ENCODE measurements at regions not wholly inside any gene's neighbourhood (a gene's known extent, or its start where the extent isn't known, plus 50 kb on each side); places are given as distances from the start of the nearest gene placed in this dataset.
A peak's percentile ranks its signal among the peaks of the same experiment; 100 is the strongest.
"Not testable (repeated sequence)": the region's sequence is repeated elsewhere in the genome, so short reads cannot be mapped to it uniquely, and the experiment has no call there.

DNA sequence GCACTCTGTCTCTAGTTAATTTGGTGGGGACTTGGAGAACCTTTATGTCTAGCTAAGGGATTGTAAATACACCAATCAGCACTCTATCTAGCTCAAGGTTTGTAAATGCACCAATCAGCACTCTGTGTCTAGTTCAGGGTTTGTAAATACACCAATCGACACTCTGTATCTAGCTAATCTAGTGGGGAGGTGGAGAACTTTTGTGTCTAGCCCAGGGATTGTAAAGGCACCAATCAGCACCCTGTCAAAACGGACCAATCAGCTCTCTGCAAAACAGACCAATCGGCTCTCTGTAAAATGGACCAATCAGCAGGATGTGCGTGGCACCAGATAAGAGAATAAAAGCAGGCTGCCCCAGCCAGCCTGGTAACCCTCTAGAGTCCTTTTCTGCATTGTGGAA lies 107.1 kb upstream of the DNAJC10 start:
- H4K20me1 ChIP-seq (ENCODE audit: control insufficient read depth, insufficient read depth); ATAC-seq; H2AFZ ChIP-seq (ENCODE audit: control insufficient read depth, low read depth, low read length); POLR2A ChIA-PET; H3K4me3 ChIP-seq; H3K79me2 ChIP-seq (ENCODE audit: control insufficient read depth, insufficient read depth, low read length); H3K9ac ChIP-seq (ENCODE audit: control insufficient read depth, insufficient read depth, low read length); CTCF ChIA-PET; H3K9me3 ChIP-seq (replicated peaks; ENCODE audit: control insufficient read depth, insufficient read depth, low read length); in situ Hi-C loops (cut with MboI); H3K36me3 ChIP-seq (ENCODE audit: control insufficient read depth in 2 of 2, insufficient read depth in 2 of 2, low read length in 1 of 2); H3K4me2 ChIP-seq (ENCODE audit: control insufficient read depth, insufficient read depth); FAIRE-seq; H3K27me3 ChIP-seq (replicated peaks in 1 of 2; ENCODE audit: control insufficient read depth in 2 of 2, insufficient read depth in 2 of 2, low read length in 1 of 2); H3K4me1 ChIP-seq (ENCODE audit: control insufficient read depth, insufficient read depth, low read length); intact Hi-C loops (cut with micrococcal nuclease; ENCODE audit: unreplicated experiment); H3K27ac ChIP-seq (ENCODE audit: control insufficient read depth, insufficient read depth); BruUV-seq (replicated peaks); DNase-seq (ENCODE audit: low read depth, low spot score); RAD21 ChIA-PET (ENCODE audit: unreplicated experiment): not testable (repeated sequence)
- peak; percentile 51; the same call in 1 of the 2 replicates for TF ChIP-seq NFYB (IDR thresholded peaks at IDR 0.05; ENCODE audit: insufficient read depth, low read depth, low read length)
- SMC1A ChIA-PET (ENCODE audit: uncharacterized antibody, unreplicated experiment): interaction anchor here (2.2 to 2.9 kb wide), 2 partner anchors 13 to 40 kb away, joined by 7 to 10 read pairs; no protein-coding TSS in a partner anchor
- WGBS (ENCODE audit: insufficient coverage, insufficient replicate concordance, low lambda C conversion rate, missing lambda C conversion rate): 43% methylated on average over 4 of the region's 4 CpGs

DNA sequence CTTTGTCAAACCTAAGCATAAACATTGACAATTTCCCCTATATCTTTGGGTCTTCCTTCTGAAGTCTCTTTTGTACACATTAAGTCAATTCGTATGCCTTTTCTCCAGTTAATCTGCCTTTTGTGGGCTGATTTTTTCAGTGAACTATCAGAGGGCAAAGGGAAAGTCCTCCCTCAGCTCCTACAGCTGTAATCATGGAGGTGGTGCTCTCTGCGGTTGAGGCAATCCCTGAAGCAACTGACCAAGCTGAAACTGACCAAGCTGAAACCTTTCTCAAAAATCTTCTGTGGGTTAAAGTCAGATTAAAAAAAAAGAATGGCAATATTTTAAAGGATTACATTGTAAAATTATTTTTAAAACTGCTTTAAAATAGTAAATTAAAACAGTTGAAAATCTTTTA lies 105.8 kb upstream of the DNAJC10 start:
- Histone ChIP-seq H3K36me3 (ENCODE audit: control insufficient read depth in 2 of 2, insufficient read depth in 2 of 2, low read length in 1 of 2) (no peaks in the 10 kb centered on the region), H3K27ac (ENCODE audit: control insufficient read depth, insufficient read depth) (no peak overlapping the region), H4K20me1 (ENCODE audit: control insufficient read depth, insufficient read depth) (no peaks in the 10 kb centered on the region), H3K9ac (ENCODE audit: control insufficient read depth, insufficient read depth, low read length) (no peak overlapping the region), H3K4me3 (no peak overlapping the region), H3K79me2 (ENCODE audit: control insufficient read depth, insufficient read depth, low read length) (no peaks in the 10 kb centered on the region), H3K4me2 (ENCODE audit: control insufficient read depth, insufficient read depth) (no peak overlapping the region), H3K4me1 (ENCODE audit: control insufficient read depth, insufficient read depth, low read length) (no peaks in the 10 kb centered on the region), H3K9me3 (replicated peaks; ENCODE audit: control insufficient read depth, insufficient read depth, low read length) (no peaks in the 10 kb centered on the region; the same call in 2 of the 3 replicates), H3K27me3 (replicated peaks in 1 of 2; ENCODE audit: control insufficient read depth in 2 of 2, insufficient read depth in 2 of 2, low read length in 1 of 2) (no peaks in the 10 kb centered on the region), H2AFZ (ENCODE audit: control insufficient read depth, low read depth, low read length) (no peak overlapping the region)
- BruUV-seq (replicated peaks): no TSS peak
- ChIA-PET POLR2A (interaction anchor here (0.6 kb wide), 1 partner anchor 355 kb away, joined by 3 read pairs; no protein-coding TSS in a partner anchor), CTCF (interaction anchor here (0.7 to 1.0 kb wide), 3 partner anchors 32 to 39 kb away, joined by 3 to 6 read pairs (median 4); no protein-coding TSS in a partner anchor), SMC1A (ENCODE audit: uncharacterized antibody, unreplicated experiment) (interaction anchor here (0.7 to 2.9 kb wide), 8 partner anchors 8 to 292 kb away, joined by 3 to 10 read pairs (median 4); no protein-coding TSS in a partner anchor), RAD21 (ENCODE audit: unreplicated experiment) (interaction anchor here (0.6 to 1.1 kb wide), 2 partner anchors 59 to 70 kb away, joined by 3 read pairs; no protein-coding TSS in a partner anchor)
- peak; percentile 34; the same call in 1 of the 2 replicates for TF ChIP-seq IKZF1 (conservative IDR thresholded peaks at IDR 0.05)
- no peak for TF ChIP-seq SMC3 (IDR thresholded peaks at IDR 0.05; ENCODE audit: borderline replicate concordance, low read length)
- TF ChIP-seq NR2F1 (conservative IDR thresholded peaks at IDR 0.05): no peak
- TF ChIP-seq IKZF2 (IDR thresholded peaks at IDR 0.05): no peak
- intact Hi-C loops (cut with micrococcal nuclease; ENCODE audit: unreplicated experiment) (no loop called here), in situ Hi-C loops (cut with MboI) (no loop called here)
- no peak for FAIRE-seq
- no peak for DNase-seq (ENCODE audit: low read depth, low spot score)
- peak; percentile 84 for ATAC-seq
- WGBS (ENCODE audit: insufficient coverage, insufficient replicate concordance, low lambda C conversion rate, missing lambda C conversion rate): 29% methylated on average over 2 of the region's 2 CpGs

Measured in GM12878 (cell line).